ENCODE measurements at regions not wholly inside any gene's neighbourhood (a gene's known extent, or its start where the extent isn't known, plus 50 kb on each side); places are given as distances from the start of the nearest gene placed in this dataset.

- DNase-seq (ENCODE audit: low read depth in 1 of 2, low spot score in 1 of 2): no peak
- TF ChIP-seq JUND (IDR thresholded peaks at IDR 0.05; ENCODE audit: low read depth): no peak
- in situ Hi-C loops (cut with HindIII; ENCODE audit: low pct_unique_long_range_greater_than_20kb, low sequenced_read_pairs): no loop called here
Observed at GRCh38 chr12:124436366-124436765, 131.0 kb downstream of the NCOR2 start.

- in situ Hi-C loops (cut with HindIII; ENCODE audit: low pct_unique_long_range_greater_than_20kb, low sequenced_read_pairs): no loop called here
- TF ChIP-seq JUND (IDR thresholded peaks at IDR 0.05; ENCODE audit: low read depth): no peak
- DNase-seq (ENCODE audit: low read depth in 1 of 2, low spot score in 1 of 2): no peak
Observed at GRCh38 chr12:124435806-124436345, 131.5 kb downstream of the NCOR2 start.

GRCh38 chr12:124434951-124435805, 132.2 kb downstream of the NCOR2 start:
- in situ Hi-C loops (cut with HindIII; ENCODE audit: low pct_unique_long_range_greater_than_20kb, low sequenced_read_pairs): no loop called here
- DNase-seq (ENCODE audit: low read depth in 1 of 2, low spot score in 1 of 2): peak in 1 of 2 experiments; percentile 22
- TF ChIP-seq JUND (IDR thresholded peaks at IDR 0.05; ENCODE audit: low read depth): no peak

GRCh38 chr12:124434354-124434753, 133.1 kb downstream of the NCOR2 start:
- no peak for TF ChIP-seq JUND (IDR thresholded peaks at IDR 0.05; ENCODE audit: low read depth)
- in situ Hi-C loops (cut with HindIII; ENCODE audit: low pct_unique_long_range_greater_than_20kb, low sequenced_read_pairs): no loop called here
- DNase-seq (ENCODE audit: low read depth in 1 of 2, low spot score in 1 of 2): no peak

- no peak for TF ChIP-seq JUND (IDR thresholded peaks at IDR 0.05; ENCODE audit: low read depth)
- no peak for DNase-seq (ENCODE audit: low read depth in 1 of 2, low spot score in 1 of 2)
- in situ Hi-C loops (cut with HindIII; ENCODE audit: low pct_unique_long_range_greater_than_20kb, low sequenced_read_pairs): no loop called here
Observed at GRCh38 chr12:124433879-124434278, 133.5 kb downstream of the NCOR2 start.

GRCh38 chr12:124433147-124433874, 134.1 kb downstream of the NCOR2 start:
- no peak for DNase-seq (ENCODE audit: low read depth in 1 of 2, low spot score in 1 of 2)
- in situ Hi-C loops (cut with HindIII; ENCODE audit: low pct_unique_long_range_greater_than_20kb, low sequenced_read_pairs): no loop called here
- no peak for TF ChIP-seq JUND (IDR thresholded peaks at IDR 0.05; ENCODE audit: low read depth)

GRCh38 chr12:124432376-124432775, 135.0 kb downstream of the NCOR2 start:
- DNase-seq (ENCODE audit: low read depth in 1 of 2, low spot score in 1 of 2): no peak
- in situ Hi-C loops (cut with HindIII; ENCODE audit: low pct_unique_long_range_greater_than_20kb, low sequenced_read_pairs): no loop called here

GRCh38 chr12:124431971-124432370, 135.4 kb downstream of the NCOR2 start:
- no peak for DNase-seq (ENCODE audit: low read depth in 1 of 2, low spot score in 1 of 2)
- no peak for TF ChIP-seq JUND (IDR thresholded peaks at IDR 0.05; ENCODE audit: low read depth)
- in situ Hi-C loops (cut with HindIII; ENCODE audit: low pct_unique_long_range_greater_than_20kb, low sequenced_read_pairs): no loop called here

More at GRCh38 chr12:124432376-124432775, 135.0 kb downstream of the NCOR2 start:
- TF ChIP-seq JUND (IDR thresholded peaks at IDR 0.05; ENCODE audit: low read depth): no peak

- in situ Hi-C loops (cut with HindIII; ENCODE audit: low pct_unique_long_range_greater_than_20kb, low sequenced_read_pairs): no loop called here
- no peak for TF ChIP-seq JUND (IDR thresholded peaks at IDR 0.05; ENCODE audit: low read depth)
- no peak for DNase-seq (ENCODE audit: low read depth in 1 of 2, low spot score in 1 of 2)
Observed at GRCh38 chr12:124430491-124430890, 135.6 kb downstream of the RFLNA start.

GRCh38 chr12:124429535-124429934, 134.6 kb downstream of the RFLNA start:
- in situ Hi-C loops (cut with HindIII; ENCODE audit: low pct_unique_long_range_greater_than_20kb, low sequenced_read_pairs): no loop called here
- TF ChIP-seq JUND (IDR thresholded peaks at IDR 0.05; ENCODE audit: low read depth): no peak

GRCh38 chr12:124428792-124429281, 133.9 kb downstream of the RFLNA start:
- no peak for DNase-seq (ENCODE audit: low read depth in 1 of 2, low spot score in 1 of 2)
- no peak for TF ChIP-seq JUND (IDR thresholded peaks at IDR 0.05; ENCODE audit: low read depth)
- in situ Hi-C loops (cut with HindIII; ENCODE audit: low pct_unique_long_range_greater_than_20kb, low sequenced_read_pairs): no loop called here

More at GRCh38 chr12:124429535-124429934, 134.6 kb downstream of the RFLNA start:
- no peak for DNase-seq (ENCODE audit: low read depth in 1 of 2, low spot score in 1 of 2)

GRCh38 chr12:124428136-124428791, 133.4 kb downstream of the RFLNA start:
- DNase-seq (ENCODE audit: low read depth in 1 of 2, low spot score in 1 of 2): no peak
- TF ChIP-seq JUND (IDR thresholded peaks at IDR 0.05; ENCODE audit: low read depth): no peak
- in situ Hi-C loops (cut with HindIII; ENCODE audit: low pct_unique_long_range_greater_than_20kb, low sequenced_read_pairs): no loop called here
